ENCODE measurements at regions not wholly inside any gene's neighbourhood (a gene's known extent, or its start where the extent isn't known, plus 50 kb on each side); places are given as distances from the start of the nearest gene placed in this dataset.

GRCh38 chr4:186775902-186776301 is 52.2 kb upstream of the FAT1 start:
- Histone ChIP-seq H3K27ac (ENCODE audit: low read depth, low read length, poor library complexity, severe bottlenecking) (no peak overlapping the region), H3K4me1 (ENCODE audit: insufficient read depth, low read length, poor library complexity, severe bottlenecking) (no peaks in the 10 kb centered on the region), H3K4me3 (ENCODE audit: low read depth, low read length, poor library complexity, severe bottlenecking) (no peak overlapping the region), H3K36me3 (ENCODE audit: insufficient read depth, low read length, poor library complexity, severe bottlenecking) (no peaks in the 10 kb centered on the region), H3K27me3 (replicated peaks; ENCODE audit: insufficient read depth, low read depth, low read length, poor library complexity) (peaks cover 4% of the 10 kb centered on the region), H3K9me3 (ENCODE audit: low read depth, low read length, poor library complexity, severe bottlenecking) (no peaks in the 10 kb centered on the region)
- intact Hi-C loops (cut with micrococcal nuclease; ENCODE audit: unreplicated experiment): no loop called here
- CTCF ChIA-PET: no interaction called here
- POLR2A ChIA-PET (ENCODE audit: low non-redundant PET): no interaction called here
- no peak for TF ChIP-seq CTCF (conservative IDR thresholded peaks at IDR 0.05; ENCODE audit: low read depth, low read length)
- no peak for TF ChIP-seq EZH2 (IDR thresholded peaks at IDR 0.05; ENCODE audit: borderline replicate concordance, low read depth, low read length, poor library complexity, severe bottlenecking)
- BruUV-seq (replicated peaks): no TSS peak
- no peak for DNase-seq (ENCODE audit: low spot score)

GRCh38 chr4:186778134-186778533 is 54.5 kb upstream of the FAT1 start:
- H3K27ac ChIP-seq (ENCODE audit: low read depth, low read length, poor library complexity, severe bottlenecking): no peak overlapping the region
- no peak for TF ChIP-seq CTCF (conservative IDR thresholded peaks at IDR 0.05; ENCODE audit: low read depth, low read length)
- no peak for TF ChIP-seq EZH2 (IDR thresholded peaks at IDR 0.05; ENCODE audit: borderline replicate concordance, low read depth, low read length, poor library complexity, severe bottlenecking)
- H3K27me3 ChIP-seq (replicated peaks; ENCODE audit: insufficient read depth, low read depth, low read length, poor library complexity): peaks cover 4% of the 10 kb centered on the region
- intact Hi-C loops (cut with micrococcal nuclease; ENCODE audit: unreplicated experiment): no loop called here
- CTCF ChIA-PET: no interaction called here
- H3K4me1 ChIP-seq (ENCODE audit: insufficient read depth, low read length, poor library complexity, severe bottlenecking): no peaks in the 10 kb centered on the region
- no peaks in the 10 kb centered on the region for H3K36me3 ChIP-seq (ENCODE audit: insufficient read depth, low read length, poor library complexity, severe bottlenecking)
- no peak for DNase-seq (ENCODE audit: low spot score)
- POLR2A ChIA-PET (ENCODE audit: low non-redundant PET): no interaction called here
- no peaks in the 10 kb centered on the region for H3K9me3 ChIP-seq (ENCODE audit: low read depth, low read length, poor library complexity, severe bottlenecking)
- no TSS peak for BruUV-seq (replicated peaks)
- no peak overlapping the region for H3K4me3 ChIP-seq (ENCODE audit: low read depth, low read length, poor library complexity, severe bottlenecking)

- Histone ChIP-seq H3K9me3 (ENCODE audit: low read depth, low read length, poor library complexity, severe bottlenecking) (no peaks in the 10 kb centered on the region), H3K27ac (ENCODE audit: low read depth, low read length, poor library complexity, severe bottlenecking) (no peak overlapping the region), H3K4me3 (ENCODE audit: low read depth, low read length, poor library complexity, severe bottlenecking) (no peak overlapping the region), H3K36me3 (ENCODE audit: insufficient read depth, low read length, poor library complexity, severe bottlenecking) (no peaks in the 10 kb centered on the region), H3K27me3 (replicated peaks; ENCODE audit: insufficient read depth, low read depth, low read length, poor library complexity) (no peaks in the 10 kb centered on the region), H3K4me1 (ENCODE audit: insufficient read depth, low read length, poor library complexity, severe bottlenecking) (no peaks in the 10 kb centered on the region)
- no TSS peak for BruUV-seq (replicated peaks)
- TF ChIP-seq EZH2 (IDR thresholded peaks at IDR 0.05; ENCODE audit: borderline replicate concordance, low read depth, low read length, poor library complexity, severe bottlenecking) (no peak), CTCF (conservative IDR thresholded peaks at IDR 0.05; ENCODE audit: low read depth, low read length) (no peak)
- intact Hi-C loops (cut with micrococcal nuclease; ENCODE audit: unreplicated experiment): no loop called here
- CTCF ChIA-PET: interaction anchor here (0.5 kb wide), 1 partner anchor 203 kb away, joined by 3 read pairs; no protein-coding TSS in a partner anchor
- DNase-seq (ENCODE audit: low spot score): no peak
- POLR2A ChIA-PET (ENCODE audit: low non-redundant PET): no interaction called here
Measured at GRCh38 chr4:186780291-186781031, 56.8 kb upstream of the FAT1 start.

All from A673 (cell line).